ENCODE measurements at regions not wholly inside any gene's neighbourhood (a gene's known extent, or its start where the extent isn't known, plus 50 kb on each side); places are given as distances from the start of the nearest gene placed in this dataset.

GRCh38 chr10:44311563-44312051 is 73.3 kb downstream of the CXCL12 start:
- no peak overlapping the region for H3K4me3 ChIP-seq (replicated peaks in 1 of 2; ENCODE audit: low read depth in 2 of 2, low read length in 2 of 2)
- TF ChIP-seq CTCF (IDR thresholded peaks at IDR 0.05; ENCODE audit: low read depth, low read length) = no peak
- DNase-seq (ENCODE audit: low read depth in 2 of 2) = no peak

DNA sequence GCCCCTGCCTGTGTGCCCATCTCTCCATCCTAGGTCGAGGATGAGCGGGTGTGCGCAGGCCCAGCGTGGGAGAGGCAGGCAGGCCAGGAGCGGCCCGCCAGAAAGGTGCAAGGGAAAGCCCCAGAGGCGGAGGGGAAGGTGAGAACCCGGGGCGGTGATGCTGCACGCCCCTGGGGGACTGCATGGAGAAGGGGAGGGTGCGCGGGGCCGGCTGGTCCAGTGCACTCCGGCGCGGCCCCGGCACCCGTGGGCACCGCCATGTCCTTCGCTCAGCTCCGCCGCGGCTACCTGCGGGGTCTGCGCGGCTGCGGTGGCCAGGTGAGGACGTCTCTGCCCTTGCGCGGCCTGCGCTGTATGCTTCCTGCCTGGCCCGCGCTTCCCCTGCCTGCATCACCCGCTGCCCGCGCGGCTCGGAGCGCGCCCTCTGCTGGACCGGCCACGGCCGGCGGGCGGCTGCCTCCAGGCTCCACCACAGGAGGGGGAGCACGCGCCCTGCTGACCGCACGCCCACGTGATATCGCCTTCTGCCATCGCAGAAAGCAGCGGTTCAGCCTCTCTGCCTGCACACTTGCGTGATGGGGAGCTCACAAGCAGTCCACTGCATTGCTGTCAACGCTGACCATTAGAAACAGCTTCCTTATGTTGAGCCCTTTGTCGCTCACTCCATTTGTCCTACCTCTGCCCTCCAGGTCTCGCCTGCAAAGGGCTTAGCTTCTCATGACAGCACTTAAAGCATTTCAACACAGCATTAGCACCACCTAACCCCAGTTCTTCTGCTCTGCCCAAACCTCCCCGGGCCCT is 73.9 kb downstream of the CXCL12 start:
- peak overlapping the region in 1 of 2 donors; percentile 19 for H3K4me3 ChIP-seq (replicated peaks in 1 of 2; ENCODE audit: low read depth in 2 of 2, low read length in 2 of 2)
- peak; percentile 80 to 90 for DNase-seq (ENCODE audit: low read depth in 2 of 2)

DNA sequence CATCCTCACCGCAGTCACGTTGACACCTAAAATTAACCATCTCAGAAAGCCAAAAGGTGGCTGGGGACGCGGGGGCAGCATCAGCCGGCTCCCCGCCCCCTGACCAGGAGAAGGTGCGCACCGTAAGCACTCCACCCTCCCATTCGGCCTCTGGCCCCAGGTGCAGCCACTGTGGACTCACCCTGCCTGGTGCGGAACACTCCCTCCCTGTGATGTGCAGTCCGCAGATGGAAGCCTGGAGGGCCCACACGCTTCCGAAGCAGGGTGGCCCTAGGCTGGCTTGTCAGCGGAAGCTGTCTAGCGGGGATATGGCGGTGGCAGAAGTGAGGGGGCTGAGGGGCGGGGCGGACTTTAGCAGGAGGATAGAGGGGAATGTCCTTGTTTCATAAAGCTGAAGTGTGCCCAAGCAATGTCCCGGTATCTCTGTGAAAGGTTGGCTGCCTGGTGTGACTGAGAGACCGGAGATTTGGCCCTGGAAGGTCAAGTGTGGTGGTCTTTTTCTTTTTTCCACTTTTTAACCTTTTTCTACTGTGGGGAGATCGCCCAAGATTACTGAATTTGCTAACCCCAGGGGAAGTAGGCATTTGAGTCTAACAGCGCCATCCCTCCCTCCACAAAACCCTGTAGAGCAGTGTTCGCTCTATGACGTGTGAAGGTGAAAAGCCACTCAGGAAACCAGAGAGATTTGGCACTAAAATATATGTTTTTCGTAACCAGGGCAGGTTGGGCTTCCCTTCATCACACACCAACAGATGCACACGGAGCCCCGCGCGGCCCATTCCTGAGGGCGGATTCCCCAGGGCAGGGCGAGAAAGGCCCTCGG is 74.7 kb downstream of the CXCL12 start:
- DNase-seq (ENCODE audit: low read depth in 2 of 2) = no peak
- TF ChIP-seq CTCF (IDR thresholded peaks at IDR 0.05; ENCODE audit: low read depth, low read length) = no peak

More for the DNA sequence above, 73.9 kb downstream of the CXCL12 start:
- TF ChIP-seq CTCF (IDR thresholded peaks at IDR 0.05; ENCODE audit: low read depth, low read length) = peak; percentile 46

DNA sequence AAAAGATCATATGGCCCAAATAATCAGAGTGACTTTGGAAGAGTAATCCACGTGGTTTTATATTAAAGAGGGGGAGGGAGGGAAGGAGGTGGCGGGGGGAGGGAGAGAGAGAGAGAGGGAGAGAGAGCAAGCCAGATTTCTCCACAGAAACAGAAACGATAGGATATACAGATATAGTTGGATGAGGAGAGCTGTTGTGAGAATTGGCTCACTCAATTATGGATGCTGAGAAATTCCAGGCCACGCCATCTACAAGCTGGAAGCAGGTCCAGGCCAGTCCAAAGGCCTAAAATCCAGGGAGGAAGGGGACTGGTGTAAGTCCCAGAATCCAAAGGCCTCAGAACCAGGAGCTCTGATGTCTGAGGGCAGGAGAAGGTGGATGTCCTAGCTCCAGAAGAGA is 75.5 kb downstream of the CXCL12 start:
- no peak for TF ChIP-seq CTCF (IDR thresholded peaks at IDR 0.05; ENCODE audit: low read depth, low read length)
- H3K4me3 ChIP-seq (replicated peaks in 1 of 2; ENCODE audit: low read depth in 2 of 2, low read length in 2 of 2) = no peak overlapping the region
- no peak for DNase-seq (ENCODE audit: low read depth in 2 of 2)

More for the DNA sequence above, 74.7 kb downstream of the CXCL12 start:
- no peak overlapping the region for H3K4me3 ChIP-seq (replicated peaks in 1 of 2; ENCODE audit: low read depth in 2 of 2, low read length in 2 of 2)

GRCh38 chr10:44308935-44309334 is 76.0 kb downstream of the CXCL12 start:
- no peak for DNase-seq (ENCODE audit: low read depth in 2 of 2)
- TF ChIP-seq CTCF (IDR thresholded peaks at IDR 0.05; ENCODE audit: low read depth, low read length) = no peak
- H3K4me3 ChIP-seq (replicated peaks in 1 of 2; ENCODE audit: low read depth in 2 of 2, low read length in 2 of 2) = no peak overlapping the region

GRCh38 chr10:44307691-44308090 is 77.2 kb downstream of the CXCL12 start:
- no peak overlapping the region for H3K4me3 ChIP-seq (replicated peaks in 1 of 2; ENCODE audit: low read depth in 2 of 2, low read length in 2 of 2)
- DNase-seq (ENCODE audit: low read depth in 2 of 2) = no peak
- TF ChIP-seq CTCF (IDR thresholded peaks at IDR 0.05; ENCODE audit: low read depth, low read length) = no peak

Measured in cardiac fibroblast (primary cell).